Coronary artery (tissue), 2 donors: ENCODE measurements at regions not wholly inside any gene's neighbourhood (a gene's known extent, or its start where the extent isn't known, plus 50 kb on each side); places are given as distances from the start of the nearest gene placed in this dataset.

Experiments
- DNase-seq: peaks from one replicate; pipeline ENCODE4 v3.0.0-alpha.2; 2017; ENCODE audit warnings: low spot score
- H3K27ac ChIP-seq, 2 donors: fragments of 200-600 bp; sonication (generic); one replicate each; pipeline ENCODE4 v1.5.1; 2016 to 2019
- H3K4me3 ChIP-seq: fragments of 200-600 bp; sonication (generic); 2 replicates; pipeline ENCODE4 v1.5.1; 2016; ENCODE audit warnings: mild to moderate bottlenecking, moderate library complexity
- CTCF ChIP-seq: fragments of 200-600 bp; sonication (generic); IDR thresholded peaks from one replicate; pipeline ENCODE4 v1.5.1; 2019; ENCODE audit warnings: antibody characterized with exemption

GRCh38 chr4:18231726-18232125 lies 210.2 kb upstream of the LCORL start:
- no peak for TF ChIP-seq CTCF
- Histone ChIP-seq H3K4me3 (no peak overlapping the region), H3K27ac (no peak overlapping the region)
- no peak for DNase-seq

GRCh38 chr4:18227880-18228279 lies 206.3 kb upstream of the LCORL start:
- no peak overlapping the region for H3K4me3 ChIP-seq
- H3K27ac ChIP-seq: no peak overlapping the region
- DNase-seq: no peak
- TF ChIP-seq CTCF: no peak

GRCh38 chr4:18214411-18215055 lies 193.0 kb upstream of the LCORL start:
- H3K4me3 ChIP-seq: no peak overlapping the region
- DNase-seq: no peak
- no peak for TF ChIP-seq CTCF

GRCh38 chr4:18213576-18214198 lies 192.1 kb upstream of the LCORL start:
- H3K4me3 ChIP-seq: no peak overlapping the region
- no peak for DNase-seq
- no peak overlapping the region for H3K27ac ChIP-seq
- TF ChIP-seq CTCF: no peak

More at GRCh38 chr4:18214411-18215055, 193.0 kb upstream of the LCORL start:
- no peak overlapping the region for H3K27ac ChIP-seq

GRCh38 chr4:18209448-18209847 lies 187.9 kb upstream of the LCORL start:
- no peak for DNase-seq
- TF ChIP-seq CTCF: no peak
- no peak overlapping the region for H3K27ac ChIP-seq
- H3K4me3 ChIP-seq: no peak overlapping the region

GRCh38 chr4:18203966-18204365 lies 182.4 kb upstream of the LCORL start:
- Histone ChIP-seq H3K27ac (no peak overlapping the region), H3K4me3 (no peak overlapping the region)
- no peak for TF ChIP-seq CTCF
- no peak for DNase-seq

- H3K4me3 ChIP-seq: no peak overlapping the region
- no peak for DNase-seq
- H3K27ac ChIP-seq: no peak overlapping the region
- TF ChIP-seq CTCF: no peak
These were observed 180.9 kb upstream of the LCORL start for GRCh38 chr4:18202486-18202885.
